Ascending aorta (tissue), 2 donors: ENCODE measurements at regions not wholly inside any gene's neighbourhood (a gene's known extent, or its start where the extent isn't known, plus 50 kb on each side); places are given as distances from the start of the nearest gene placed in this dataset.

Source experiments
- DNase-seq, 2 donors: peaks; one replicate each; pipeline ENCODE4 v3.0.0-alpha.2; 2019; ENCODE audit warnings: low spot score in 2 of 2
- H3K27ac ChIP-seq, 2 donors: fragments of 200-600 bp; sonication (generic); one replicate each; pipeline ENCODE4 v1.5.1; 2016 to 2017; ENCODE audit warnings: mild to moderate bottlenecking in 1 of 2
- H3K27me3 ChIP-seq: fragments of 200-600 bp; sonication (generic); one replicate; pipeline ENCODE4 v1.5.1; 2017
- H3K36me3 ChIP-seq, 2 donors: fragments of 200-600 bp; sonication (generic); one replicate each; pipeline ENCODE4 v1.5.1; 2016
- H3K4me1 ChIP-seq, 2 donors: fragments of 200-600 bp; sonication (generic); one replicate each; pipeline ENCODE4 v1.5.1; 2016 to 2017; ENCODE audit warnings: mild to moderate bottlenecking in 1 of 2
- H3K4me3 ChIP-seq, 2 donors: fragments of 200-600 bp; sonication (generic); one replicate each; pipeline ENCODE4 v1.5.1; 2016 to 2017; ENCODE audit warnings: mild to moderate bottlenecking in 1 of 2
- H3K9me3 ChIP-seq, 2 donors: fragments of 200-600 bp; sonication (generic); one replicate each; pipeline ENCODE4 v1.5.1; 2016
- intact Hi-C: fragments of 100-400 bp; cut with DNase I; formaldehyde crosslinking; loops from one replicate; pipeline ENCODE4 v1.15.1; 2023
- TF ChIP-seq, protein P1 (sequence below), 3 experiments: fragments of 200-600 bp in 2 of 3; fragments of 450-650 bp in 1 of 3; sonication (generic) in 2 of 3; IDR thresholded peaks; one replicate each; pipeline ENCODE4 v1.5.1; 2016 to 2019; ENCODE audit warnings: antibody characterized with exemption in 3 of 3, mild to moderate bottlenecking in 1 of 3, moderate library complexity in 1 of 3

DNA sequence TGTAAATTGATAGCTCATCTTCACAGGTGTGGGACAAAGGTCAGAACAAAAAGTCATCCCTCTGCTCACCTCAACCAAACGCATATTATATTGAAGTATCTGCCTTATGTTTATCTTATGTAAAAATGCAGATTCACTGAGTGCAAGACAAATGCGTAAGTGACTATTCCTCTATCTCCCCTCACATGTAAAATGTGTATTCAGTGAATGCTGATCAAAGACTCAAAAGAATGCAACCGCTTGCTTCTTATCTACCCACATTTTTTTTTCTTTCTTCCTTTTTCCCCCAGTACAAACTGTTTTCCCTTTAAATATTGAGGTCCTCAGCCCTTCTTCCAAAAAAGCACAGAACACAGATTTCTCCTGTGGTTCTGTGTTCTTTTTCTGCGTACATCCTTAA lies 1882.9 kb downstream of the NCAM2 start:
- TF ChIP-seq, protein P1, sequence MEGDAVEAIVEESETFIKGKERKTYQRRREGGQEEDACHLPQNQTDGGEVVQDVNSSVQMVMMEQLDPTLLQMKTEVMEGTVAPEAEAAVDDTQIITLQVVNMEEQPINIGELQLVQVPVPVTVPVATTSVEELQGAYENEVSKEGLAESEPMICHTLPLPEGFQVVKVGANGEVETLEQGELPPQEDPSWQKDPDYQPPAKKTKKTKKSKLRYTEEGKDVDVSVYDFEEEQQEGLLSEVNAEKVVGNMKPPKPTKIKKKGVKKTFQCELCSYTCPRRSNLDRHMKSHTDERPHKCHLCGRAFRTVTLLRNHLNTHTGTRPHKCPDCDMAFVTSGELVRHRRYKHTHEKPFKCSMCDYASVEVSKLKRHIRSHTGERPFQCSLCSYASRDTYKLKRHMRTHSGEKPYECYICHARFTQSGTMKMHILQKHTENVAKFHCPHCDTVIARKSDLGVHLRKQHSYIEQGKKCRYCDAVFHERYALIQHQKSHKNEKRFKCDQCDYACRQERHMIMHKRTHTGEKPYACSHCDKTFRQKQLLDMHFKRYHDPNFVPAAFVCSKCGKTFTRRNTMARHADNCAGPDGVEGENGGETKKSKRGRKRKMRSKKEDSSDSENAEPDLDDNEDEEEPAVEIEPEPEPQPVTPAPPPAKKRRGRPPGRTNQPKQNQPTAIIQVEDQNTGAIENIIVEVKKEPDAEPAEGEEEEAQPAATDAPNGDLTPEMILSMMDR (IDR thresholded peaks at IDR 0.05), result no peak
- no peaks in the 10 kb centered on the region for H3K9me3 ChIP-seq
- intact Hi-C loops, result no loop called here

DNA sequence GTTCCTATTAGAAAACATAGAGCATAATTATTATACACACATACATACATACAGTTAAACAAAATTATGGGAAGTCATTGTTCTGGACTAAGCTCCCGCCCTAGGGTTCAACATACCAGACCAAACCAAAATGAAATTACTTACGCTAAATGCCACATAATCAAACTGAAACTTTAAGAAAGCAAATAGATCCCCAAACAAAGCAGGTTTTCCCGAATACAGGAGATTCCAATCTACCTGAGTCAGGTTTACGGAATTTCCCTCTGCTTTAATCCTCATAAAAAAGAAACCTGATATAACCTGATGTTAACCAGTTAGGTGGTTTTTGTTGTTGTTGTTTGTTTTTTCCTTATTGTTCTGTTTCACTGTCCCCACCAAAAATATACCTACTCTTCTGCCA lies 1886.9 kb downstream of the NCAM2 start:
- H3K27me3 ChIP-seq, result no peaks in the 10 kb centered on the region
- DNase-seq, result no peak
- H3K36me3 ChIP-seq, result no peaks in the 10 kb centered on the region
- no peak overlapping the region for H3K27ac ChIP-seq
- TF ChIP-seq, protein P1 (IDR thresholded peaks at IDR 0.05), result no peak
- intact Hi-C loops, result no loop called here
- no peaks in the 10 kb centered on the region for H3K9me3 ChIP-seq
- no peaks in the 10 kb centered on the region for H3K4me1 ChIP-seq
- no peak overlapping the region for H3K4me3 ChIP-seq

More for the DNA sequence above, 1882.9 kb downstream of the NCAM2 start:
- DNase-seq, result no peak
- Histone ChIP-seq H3K27me3 (no peaks in the 10 kb centered on the region), H3K4me3 (no peak overlapping the region), H3K4me1 (no peaks in the 10 kb centered on the region), H3K36me3 (no peaks in the 10 kb centered on the region), H3K27ac (no peak overlapping the region)

DNA sequence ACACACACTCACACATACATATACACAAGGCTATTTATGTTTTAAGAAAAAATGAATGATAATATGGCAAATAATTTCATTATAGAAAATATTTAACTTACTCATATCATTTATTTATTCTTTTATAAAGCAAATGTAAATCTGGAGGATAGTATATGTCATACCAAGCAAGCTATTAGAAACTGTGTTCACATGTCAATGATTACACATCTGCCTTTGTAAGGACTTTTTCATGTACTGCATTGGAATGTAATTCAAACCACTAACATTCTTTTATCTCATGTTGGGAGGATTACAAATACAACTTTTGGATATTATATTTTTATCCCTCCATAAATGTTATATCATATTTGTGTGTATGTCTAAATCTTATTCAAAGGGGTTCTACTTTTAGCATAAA lies 1887.4 kb downstream of the NCAM2 start:
- Histone ChIP-seq H3K4me3 (no peak overlapping the region), H3K27me3 (no peaks in the 10 kb centered on the region), H3K9me3 (no peaks in the 10 kb centered on the region), H3K4me1 (no peaks in the 10 kb centered on the region), H3K27ac (no peak overlapping the region), H3K36me3 (no peaks in the 10 kb centered on the region)
- TF ChIP-seq, protein P1 (IDR thresholded peaks at IDR 0.05), result no peak
- intact Hi-C loops, result no loop called here
- DNase-seq, result no peak

DNA sequence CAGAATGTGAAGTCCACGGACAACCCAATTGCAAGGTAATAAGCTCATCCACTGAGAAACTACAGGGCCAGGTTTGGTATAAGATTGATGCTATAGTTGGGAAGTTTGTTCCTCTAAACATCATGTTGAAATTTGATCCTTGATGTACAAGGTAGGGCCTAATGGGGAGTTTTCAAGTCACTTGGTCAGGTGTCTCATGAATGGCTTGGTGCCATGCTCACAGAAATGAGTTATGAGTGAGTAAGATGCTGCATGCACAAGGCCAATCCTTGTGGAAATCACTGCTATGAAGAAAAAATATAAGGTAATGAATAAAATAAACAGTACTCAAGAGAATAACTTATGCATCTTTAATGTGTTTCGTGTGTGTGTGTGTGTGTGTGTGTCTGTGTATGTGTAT lies 1891.2 kb downstream of the NCAM2 start:
- no peak overlapping the region for H3K4me3 ChIP-seq
- H3K9me3 ChIP-seq, result no peaks in the 10 kb centered on the region
- H3K27ac ChIP-seq, result no peak overlapping the region
- no peaks in the 10 kb centered on the region for H3K36me3 ChIP-seq
- DNase-seq, result no peak
- intact Hi-C loops, result no loop called here
- TF ChIP-seq, protein P1 (IDR thresholded peaks at IDR 0.05), result no peak
- no peaks in the 10 kb centered on the region for H3K4me1 ChIP-seq
- no peaks in the 10 kb centered on the region for H3K27me3 ChIP-seq

DNA sequence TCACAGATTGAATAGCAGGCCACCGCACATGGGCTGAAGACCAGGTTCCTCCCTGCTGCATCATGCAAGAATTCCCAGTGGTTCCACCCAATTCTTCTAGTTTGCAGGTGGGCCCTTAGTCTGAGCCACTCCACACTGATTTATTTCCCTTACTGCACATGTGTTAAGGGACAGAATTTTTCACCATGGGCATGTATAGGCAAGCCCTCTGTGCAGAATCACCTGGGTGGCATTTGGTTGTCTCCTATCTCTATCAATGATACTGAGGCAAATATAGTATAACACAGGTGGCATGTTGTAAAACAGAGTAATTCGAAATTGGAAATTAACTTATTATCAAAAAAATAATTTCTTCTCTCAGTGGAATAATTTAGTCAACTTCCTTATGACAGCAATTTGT lies 1892.4 kb downstream of the NCAM2 start:
- no peaks in the 10 kb centered on the region for H3K27me3 ChIP-seq
- no peak overlapping the region for H3K27ac ChIP-seq
- no peak for DNase-seq
- H3K36me3 ChIP-seq, result no peaks in the 10 kb centered on the region
- no peak overlapping the region for H3K4me3 ChIP-seq
- intact Hi-C loops, result no loop called here
- TF ChIP-seq, protein P1 (IDR thresholded peaks at IDR 0.05), result no peak
- no peaks in the 10 kb centered on the region for H3K9me3 ChIP-seq
- no peaks in the 10 kb centered on the region for H3K4me1 ChIP-seq

DNA sequence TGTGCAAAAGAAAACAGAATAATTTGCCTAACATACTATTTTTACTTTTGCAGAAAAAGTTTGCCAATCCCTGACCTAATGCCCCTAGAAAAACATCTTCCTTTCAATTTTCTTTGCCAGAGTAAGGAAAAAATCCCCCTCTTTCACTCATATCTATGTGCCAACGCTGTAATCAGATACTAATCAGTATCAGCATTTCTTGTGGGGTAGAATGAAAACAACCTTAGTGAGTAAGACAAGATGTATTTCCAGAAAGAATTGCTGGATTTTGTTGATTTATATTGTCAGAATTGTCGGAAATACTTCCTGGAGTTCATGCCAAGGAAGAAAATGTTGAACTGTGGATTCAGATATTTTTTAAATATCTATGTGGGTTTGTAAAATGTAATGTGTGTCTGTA lies 1893.8 kb downstream of the NCAM2 start:
- DNase-seq, result no peak
- H3K27ac ChIP-seq, result no peak overlapping the region
- intact Hi-C loops, result no loop called here

More for the DNA sequence above, 1893.8 kb downstream of the NCAM2 start:
- Histone ChIP-seq H3K9me3 (no peaks in the 10 kb centered on the region), H3K27me3 (no peaks in the 10 kb centered on the region), H3K4me1 (no peaks in the 10 kb centered on the region), H3K36me3 (no peaks in the 10 kb centered on the region), H3K4me3 (no peak overlapping the region)
- TF ChIP-seq, protein P1 (IDR thresholded peaks at IDR 0.05), result no peak
